OCI-LY7 (cell line): ENCODE measurements at regions not wholly inside any gene's neighbourhood (a gene's known extent, or its start where the extent isn't known, plus 50 kb on each side); places are given as distances from the start of the nearest gene placed in this dataset.

Experiments used
- BruUV-seq: library from RNA; stranded (reverse); fragments of 400-500 nt; replicated peaks from 2 replicates; lab custom pipeline; 2021; lab: Mats Ljungman, UMichigan
- CTCF ChIA-PET: fragments of 300-600 bp; sonication (Branson Sonifier 250); formaldehyde crosslinking; loops from one replicate; lab custom pipeline; 2022; ENCODE audit warnings: antibody characterized with exemption; ENCODE audit not compliant: unreplicated experiment; lab: Charles Lee
- POLR2A ChIA-PET: fragments of 300-600 bp; sonication (Branson Sonifier 250); formaldehyde crosslinking; loops from one replicate; lab custom pipeline; 2022; ENCODE audit warnings: antibody characterized with exemption; lab: Charles Lee
- DNase-seq: peaks from one replicate; pipeline ENCODE4 v3.0.0-alpha.2; 2015; ENCODE audit warnings: low spot score
- H2AFZ ChIP-seq: fragments of 200-600 bp; sonication (generic), shearing (Covaris generic); 2 replicates; pipeline ENCODE4 v1.6.1; 2014; ENCODE audit warnings: mild to moderate bottlenecking, antibody characterized with exemption, low read length, moderate library complexity
- H3K27ac ChIP-seq: fragments of 200-600 bp; sonication (generic); 2 replicates; pipeline ENCODE4 v1.5.1; 2014; ENCODE audit warnings: mixed run types, low read depth, mild to moderate bottlenecking, moderate library complexity, low read length, inconsistent platforms; ENCODE audit not compliant: poor library complexity, severe bottlenecking
- H3K36me3 ChIP-seq: fragments of 200-600 bp; sonication (generic); 2 replicates; pipeline ENCODE4 v1.6.1; 2014; ENCODE audit warnings: mild to moderate bottlenecking, antibody characterized with exemption, low read length, moderate library complexity, mixed read lengths; ENCODE audit not compliant: insufficient read depth
- H3K4me1 ChIP-seq: fragments of 200-600 bp; sonication (generic); 2 replicates; pipeline ENCODE4 v1.5.1; 2014; ENCODE audit warnings: mild to moderate bottlenecking, low read length; ENCODE audit not compliant: insufficient read depth, poor library complexity, severe bottlenecking
- H3K4me2 ChIP-seq: fragments of 200-600 bp; sonication (generic); 2 replicates; pipeline ENCODE4 v1.6.1; 2014; ENCODE audit warnings: mild to moderate bottlenecking, low read length
- H3K4me3 ChIP-seq: fragments of 200-600 bp; sonication (generic); 2 replicates; pipeline ENCODE4 v1.5.1; 2014; ENCODE audit warnings: mild to moderate bottlenecking, low read depth, low read length; ENCODE audit not compliant: poor library complexity, severe bottlenecking
- H3K79me2 ChIP-seq: fragments of 200-600 bp; sonication (generic); 2 replicates; pipeline ENCODE4 v1.6.1; 2016; ENCODE audit warnings: low read depth, mild to moderate bottlenecking, low read length, moderate library complexity, mixed read lengths; ENCODE audit not compliant: insufficient read depth
- H3K9me2 ChIP-seq: fragments of 200-600 bp; sonication (generic); 2 replicates; pipeline ENCODE4 v1.6.1; 2016; ENCODE audit warnings: mild to moderate bottlenecking, low read length, mixed read lengths; ENCODE audit not compliant: insufficient read depth
- H3K9me3 ChIP-seq: fragments of 200-600 bp; sonication (generic); 2 replicates; pipeline ENCODE4 v1.6.1; 2014; ENCODE audit warnings: mild to moderate bottlenecking, mixed run types, low read length, mixed read lengths
- H4K20me1 ChIP-seq: fragments of 200-600 bp; sonication (generic); 2 replicates; pipeline ENCODE4 v1.6.1; 2014; ENCODE audit warnings: mild to moderate bottlenecking, antibody characterized with exemption, low read length, moderate library complexity, mixed read lengths; ENCODE audit not compliant: insufficient read depth
- EZH2phosphoT487 ChIP-seq: fragments of 200-600 bp; sonication (generic); IDR thresholded peaks from 2 replicates; pipeline ENCODE4 v1.6.1; 2018; ENCODE audit warnings: low read depth, borderline replicate concordance, mild to moderate bottlenecking, mixed run types, antibody characterized with exemption, low read length, moderate library complexity, mixed read lengths
- intact Hi-C: fragments of 100-400 bp; cut with micrococcal nuclease; formaldehyde crosslinking; loops from one replicate; pipeline ENCODE4 v1.10.0; 2022; ENCODE audit not compliant: unreplicated experiment
- TF ChIP-seq, protein P1 (sequence below): fragments of 200-600 bp; sonication (generic); conservative IDR thresholded peaks from 2 replicates; pipeline ENCODE4 v1.5.1; 2014; ENCODE audit warnings: mild to moderate bottlenecking, antibody characterized with exemption, low read length, moderate library complexity, mixed read lengths

DNA sequence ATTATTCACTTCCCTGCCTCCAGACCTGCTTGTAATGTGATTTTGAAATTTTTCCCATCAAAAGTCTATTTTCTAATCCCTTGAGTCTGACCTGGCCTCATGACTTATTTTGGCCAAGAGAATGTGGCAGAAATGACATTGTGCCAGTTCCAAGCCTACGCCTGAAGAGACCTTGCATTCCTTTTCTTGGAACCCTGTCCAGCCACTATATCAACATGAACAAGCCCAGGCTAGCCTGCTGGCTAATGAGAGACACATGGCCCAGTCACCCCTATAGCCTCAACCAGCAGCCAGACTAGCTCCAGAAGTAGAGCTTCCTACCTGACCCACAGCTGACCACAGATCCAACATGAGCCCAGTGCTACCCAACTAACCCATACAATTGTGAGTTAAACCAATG is 121.1 kb upstream of the ACP3 start:
- Histone ChIP-seq H3K27ac (no peak overlapping the region), H2AFZ (no peak overlapping the region), H3K79me2 (no peaks in the 10 kb centered on the region), H3K36me3 (no peaks in the 10 kb centered on the region), H3K9me3 (no peaks in the 10 kb centered on the region), H3K4me2 (no peak overlapping the region), H3K4me3 (no peak overlapping the region), H4K20me1 (no peaks in the 10 kb centered on the region), H3K4me1 (no peaks in the 10 kb centered on the region), H3K9me2 (no peaks in the 10 kb centered on the region)
- POLR2A ChIA-PET: interaction anchor here (1.0 kb wide), 1 partner anchor 9 kb away, joined by 3 read pairs; no protein-coding TSS in a partner anchor
- BruUV-seq: no TSS peak
- intact Hi-C loops: no loop called here
- TF ChIP-seq EZH2phosphoT487: no peak
- TF ChIP-seq, protein P1, sequence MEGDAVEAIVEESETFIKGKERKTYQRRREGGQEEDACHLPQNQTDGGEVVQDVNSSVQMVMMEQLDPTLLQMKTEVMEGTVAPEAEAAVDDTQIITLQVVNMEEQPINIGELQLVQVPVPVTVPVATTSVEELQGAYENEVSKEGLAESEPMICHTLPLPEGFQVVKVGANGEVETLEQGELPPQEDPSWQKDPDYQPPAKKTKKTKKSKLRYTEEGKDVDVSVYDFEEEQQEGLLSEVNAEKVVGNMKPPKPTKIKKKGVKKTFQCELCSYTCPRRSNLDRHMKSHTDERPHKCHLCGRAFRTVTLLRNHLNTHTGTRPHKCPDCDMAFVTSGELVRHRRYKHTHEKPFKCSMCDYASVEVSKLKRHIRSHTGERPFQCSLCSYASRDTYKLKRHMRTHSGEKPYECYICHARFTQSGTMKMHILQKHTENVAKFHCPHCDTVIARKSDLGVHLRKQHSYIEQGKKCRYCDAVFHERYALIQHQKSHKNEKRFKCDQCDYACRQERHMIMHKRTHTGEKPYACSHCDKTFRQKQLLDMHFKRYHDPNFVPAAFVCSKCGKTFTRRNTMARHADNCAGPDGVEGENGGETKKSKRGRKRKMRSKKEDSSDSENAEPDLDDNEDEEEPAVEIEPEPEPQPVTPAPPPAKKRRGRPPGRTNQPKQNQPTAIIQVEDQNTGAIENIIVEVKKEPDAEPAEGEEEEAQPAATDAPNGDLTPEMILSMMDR: no peak
- no peak for DNase-seq
- CTCF ChIA-PET: no interaction called here

DNA sequence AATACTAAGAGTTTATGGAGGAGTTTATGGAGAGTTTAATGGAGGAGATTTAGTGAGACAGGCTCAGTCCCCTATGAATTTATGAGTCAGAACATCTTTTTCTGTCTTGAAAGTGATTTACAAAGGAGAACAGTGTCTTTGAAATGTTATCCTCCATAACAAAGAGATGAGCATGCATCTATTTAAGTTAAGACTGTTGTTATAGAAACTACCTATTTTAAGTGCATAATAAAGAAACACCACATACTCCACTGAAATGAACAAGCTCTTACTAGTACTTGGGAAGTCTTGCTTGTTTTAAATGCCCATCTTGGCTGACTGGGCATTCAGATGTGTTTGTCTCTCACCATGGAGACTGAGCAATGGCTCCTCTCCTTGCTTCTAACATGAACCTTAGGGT is 118.7 kb upstream of the ACP3 start:
- Histone ChIP-seq H2AFZ (no peak overlapping the region), H3K9me2 (no peaks in the 10 kb centered on the region), H3K27ac (no peak overlapping the region), H3K79me2 (no peaks in the 10 kb centered on the region), H3K4me1 (no peaks in the 10 kb centered on the region), H3K9me3 (no peaks in the 10 kb centered on the region), H3K4me2 (no peak overlapping the region), H3K4me3 (no peak overlapping the region), H3K36me3 (no peaks in the 10 kb centered on the region), H4K20me1 (no peaks in the 10 kb centered on the region)
- intact Hi-C loops: no loop called here
- no TSS peak for BruUV-seq
- POLR2A ChIA-PET: no interaction called here
- no peak for DNase-seq
- CTCF ChIA-PET: no interaction called here
- TF ChIP-seq, protein P1: no peak
- TF ChIP-seq EZH2phosphoT487: no peak

DNA sequence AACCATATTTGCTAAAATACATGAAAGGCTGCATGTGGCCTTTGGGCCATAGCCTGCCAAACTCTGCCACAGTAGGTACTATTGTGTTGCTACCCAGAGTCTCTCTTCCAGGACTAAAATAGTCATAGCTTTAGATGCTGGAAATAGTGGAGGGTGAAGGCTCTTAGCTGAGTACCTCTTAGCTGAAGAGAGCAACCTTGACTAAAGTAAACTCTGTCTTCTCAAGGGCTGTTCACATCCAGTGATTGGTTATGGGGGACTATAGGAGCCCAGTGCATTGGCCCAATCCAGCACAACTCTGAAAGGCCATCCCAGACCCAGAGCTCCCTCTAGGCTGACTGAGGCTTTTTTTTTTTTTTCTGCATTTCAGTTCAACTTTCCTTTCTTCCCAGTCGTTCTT is 117.8 kb upstream of the ACP3 start:
- Histone ChIP-seq H3K27ac (no peak overlapping the region), H3K36me3 (no peaks in the 10 kb centered on the region), H3K9me3 (no peaks in the 10 kb centered on the region), H3K79me2 (no peaks in the 10 kb centered on the region), H3K4me3 (no peak overlapping the region), H3K9me2 (no peaks in the 10 kb centered on the region), H3K4me1 (no peaks in the 10 kb centered on the region), H2AFZ (no peak overlapping the region), H3K4me2 (no peak overlapping the region), H4K20me1 (no peaks in the 10 kb centered on the region)
- BruUV-seq: no TSS peak
- POLR2A ChIA-PET: no interaction called here
- DNase-seq: no peak
- TF ChIP-seq, protein P1: no peak
- TF ChIP-seq EZH2phosphoT487: no peak
- intact Hi-C loops: no loop called here
- CTCF ChIA-PET: no interaction called here
